Keratinocyte (primary cell): ENCODE measurements at regions not wholly inside any gene's neighbourhood (a gene's known extent, or its start where the extent isn't known, plus 50 kb on each side); places are given as distances from the start of the nearest gene placed in this dataset.
"Not testable (repeated sequence)": the region's sequence is repeated elsewhere in the genome, so short reads cannot be mapped to it uniquely, and the experiment has no call there.

Experiments
- EZH2 ChIP-seq: IDR thresholded peaks from one replicate; pipeline ENCODE4 v1.6.1; 2012; ENCODE audit warnings: inconsistent platforms, mild to moderate bottlenecking, low read length, moderate library complexity
- TF ChIP-seq, protein P1 (sequence below), 3 experiments: IDR thresholded peaks in 1 of 3; conservative IDR thresholded peaks in 1 of 3; optimal IDR thresholded peaks in 1 of 3; 2 replicates in 2 of 3; 3 replicates in 1 of 3; pipeline versions ENCODE3 to v1.5.1; 2011; ENCODE audit warnings: low read length in 3 of 3, mild to moderate bottlenecking in 3 of 3, moderate library complexity in 2 of 3, control low read depth in 1 of 3, inconsistent platforms in 1 of 3; ENCODE audit not compliant: insufficient read depth in 2 of 3; ENCODE audit errors: extremely low read depth in 1 of 3

DNA sequence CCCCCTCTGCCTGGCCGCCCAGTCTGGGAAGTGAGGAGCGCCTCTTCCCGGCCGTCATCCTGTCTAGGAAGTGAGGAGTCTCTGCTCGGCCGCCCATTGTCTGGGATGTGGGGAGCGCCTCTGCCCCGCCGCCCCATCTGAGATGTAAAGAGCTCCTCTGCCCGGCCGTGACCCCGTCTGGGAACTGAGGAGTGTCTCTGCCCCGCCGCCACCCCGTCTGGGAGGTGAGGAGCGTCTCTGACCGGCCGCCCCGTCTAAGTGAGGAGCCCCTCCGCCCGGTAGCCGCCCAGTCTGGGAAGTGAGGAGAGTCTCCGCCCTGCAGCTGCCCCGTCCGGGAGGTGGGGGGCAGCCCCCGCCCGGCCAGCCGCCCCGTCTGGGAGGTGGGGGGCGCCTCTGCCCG, 228.9 kb downstream of the RPIA start:
- TF ChIP-seq, protein P1, sequence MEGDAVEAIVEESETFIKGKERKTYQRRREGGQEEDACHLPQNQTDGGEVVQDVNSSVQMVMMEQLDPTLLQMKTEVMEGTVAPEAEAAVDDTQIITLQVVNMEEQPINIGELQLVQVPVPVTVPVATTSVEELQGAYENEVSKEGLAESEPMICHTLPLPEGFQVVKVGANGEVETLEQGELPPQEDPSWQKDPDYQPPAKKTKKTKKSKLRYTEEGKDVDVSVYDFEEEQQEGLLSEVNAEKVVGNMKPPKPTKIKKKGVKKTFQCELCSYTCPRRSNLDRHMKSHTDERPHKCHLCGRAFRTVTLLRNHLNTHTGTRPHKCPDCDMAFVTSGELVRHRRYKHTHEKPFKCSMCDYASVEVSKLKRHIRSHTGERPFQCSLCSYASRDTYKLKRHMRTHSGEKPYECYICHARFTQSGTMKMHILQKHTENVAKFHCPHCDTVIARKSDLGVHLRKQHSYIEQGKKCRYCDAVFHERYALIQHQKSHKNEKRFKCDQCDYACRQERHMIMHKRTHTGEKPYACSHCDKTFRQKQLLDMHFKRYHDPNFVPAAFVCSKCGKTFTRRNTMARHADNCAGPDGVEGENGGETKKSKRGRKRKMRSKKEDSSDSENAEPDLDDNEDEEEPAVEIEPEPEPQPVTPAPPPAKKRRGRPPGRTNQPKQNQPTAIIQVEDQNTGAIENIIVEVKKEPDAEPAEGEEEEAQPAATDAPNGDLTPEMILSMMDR (optimal IDR thresholded peaks at IDR 0.05 in 1 of 3, IDR thresholded peaks at IDR 0.05 in 1 of 3, conservative IDR thresholded peaks at IDR 0.05 in 1 of 3; ENCODE audit: extremely low read depth in 1 of 3, insufficient read depth in 2 of 3, low read length in 3 of 3), result not testable (repeated sequence)
- TF ChIP-seq EZH2, result not testable (repeated sequence)
